K562 (cell line): ENCODE measurements at regions not wholly inside any gene's neighbourhood (a gene's known extent, or its start where the extent isn't known, plus 50 kb on each side); places are given as distances from the start of the nearest gene placed in this dataset.

Source experiments
- ATAC-seq: fragments of 200-7000 bp; cut with Tn5 transposase; 3 replicates; pipeline ENCODE4 v1.9.1; 2020; ENCODE audit warnings: moderate library complexity
- BruUV-seq: library from RNA; stranded (reverse); fragments of 400-500 nt; replicated peaks from 2 replicates; lab custom pipeline; 2021; lab: Mats Ljungman, UMichigan
- CTCF ChIA-PET: fragments of 300-600 bp; formaldehyde crosslinking; extraction: SDS; loops from one replicate; lab custom pipeline; 2021; ENCODE audit warnings: low intra/inter-chr PET ratio; lab: Yijun Ruan, JAX
- POLR2A ChIA-PET: fragments of 300-600, 350-650 bp; sonication (Branson Sonifier 250); formaldehyde crosslinking; extraction: SDS; loops from one replicate; lab custom pipeline; 2021; ENCODE audit warnings: antibody characterized with exemption, inconsistent platforms; lab: Yijun Ruan, JAX
- DNase-seq, 4 experiments: peaks; one replicate each; pipeline versions ENCODE4 v3.0.0 to v3.0.0-alpha.2; 2011 to 2018; ENCODE audit warnings: low spot score in 3 of 4, mixed read lengths in 3 of 4; ENCODE audit errors: extremely low read depth in 1 of 4
- FAIRE-seq: peaks from 2 replicates; lab custom pipeline; 2011; peaks lifted over from hg19 to GRCh38; lab: Jason Lieb, UNC
- H2AFZ ChIP-seq: 2 replicates; pipeline ENCODE4 v1.6.0; 2011; ENCODE audit warnings: low read depth, low read length, control low read depth, inconsistent platforms
- H3K27ac ChIP-seq: fragments of 200-600 bp; 3 replicates; pipeline ENCODE4 v1.8.0; 2011; ENCODE audit warnings: low read depth, mild to moderate bottlenecking, control low read depth, inconsistent platforms, low read length, moderate library complexity, mixed read lengths; ENCODE audit errors: extremely low read depth
- H3K27me3 ChIP-seq, 2 experiments: fragments of 300-600 bp in 1 of 2; 2 replicates in 1 of 2; 3 replicates in 1 of 2; pipeline versions ENCODE4 v1.6.0 to v1.8.0; 2011; ENCODE audit warnings: inconsistent platforms in 2 of 2, low read length in 2 of 2, mild to moderate bottlenecking in 1 of 2, mixed read lengths in 1 of 2, moderate library complexity in 1 of 2; ENCODE audit not compliant: control insufficient read depth in 2 of 2, insufficient read depth in 2 of 2
- H3K36me3 ChIP-seq: fragments of 300-600 bp; 3 replicates; pipeline ENCODE4 v1.8.0; 2011; ENCODE audit warnings: mild to moderate bottlenecking, low read length, inconsistent platforms; ENCODE audit not compliant: control insufficient read depth, insufficient read depth
- H3K4me1 ChIP-seq, 2 experiments: fragments of 200-600 bp in 1 of 2; replicated peaks in 1 of 2; 2 replicates in 1 of 2; 3 replicates in 1 of 2; pipeline versions ENCODE4 v1.5.1 to v1.8.0; 2011; ENCODE audit warnings: inconsistent platforms in 2 of 2, low read length in 2 of 2, mild to moderate bottlenecking in 1 of 2, mixed read lengths in 1 of 2, moderate library complexity in 1 of 2; ENCODE audit not compliant: control insufficient read depth in 2 of 2, insufficient read depth in 2 of 2
- H3K4me2 ChIP-seq: 2 replicates; pipeline ENCODE4 v1.6.1; 2011; ENCODE audit warnings: low read length, control low read depth, inconsistent platforms, mixed read lengths; ENCODE audit not compliant: insufficient read depth
- H3K4me3 ChIP-seq: fragments of 200-600 bp; sonication (generic), shearing (Covaris generic); 2 replicates; pipeline ENCODE4 v1.5.1; 2016; ENCODE audit warnings: control low read depth, inconsistent platforms
- H3K79me2 ChIP-seq: fragments of 200-600 bp; 3 replicates; pipeline ENCODE4 v1.8.0; 2011; ENCODE audit warnings: low read length, inconsistent platforms; ENCODE audit not compliant: control insufficient read depth, insufficient read depth
- H3K9ac ChIP-seq, 2 experiments: 2 replicates each; pipeline versions ENCODE4 v1.6.0 to v1.6.1; 2011; ENCODE audit warnings: low read depth in 2 of 2, low read length in 2 of 2, control low read depth in 1 of 2, inconsistent platforms in 1 of 2, mild to moderate bottlenecking in 1 of 2, mixed read lengths in 1 of 2; ENCODE audit not compliant: insufficient read depth in 1 of 2
- H3K9me1 ChIP-seq: one replicate; pipeline ENCODE4 v1.6.0; 2011; ENCODE audit warnings: inconsistent platforms, mild to moderate bottlenecking, low read length, moderate library complexity; ENCODE audit not compliant: control insufficient read depth, insufficient read depth
- H3K9me3 ChIP-seq: replicated peaks from 2 replicates; pipeline ENCODE4 v1.5.1; 2011; ENCODE audit warnings: low read depth, low read length, inconsistent platforms; ENCODE audit not compliant: control insufficient read depth, insufficient read depth
- H4K20me1 ChIP-seq: replicated peaks from 2 replicates; pipeline ENCODE4 v1.6.1; 2011; ENCODE audit warnings: low read length, inconsistent platforms, mixed read lengths; ENCODE audit not compliant: control insufficient read depth, insufficient read depth
- HDAC2 ChIP-seq: fragments of 450-650 bp; IDR thresholded peaks from 2 replicates; pipeline ENCODE4 v1.6.1; 2016; ENCODE audit warnings: mild to moderate bottlenecking
- MAX ChIP-seq: sonication (generic); formaldehyde crosslinking; IDR thresholded peaks from 2 replicates; pipeline ENCODE4 v1.9.0; 2022; ENCODE audit warnings: mild to moderate bottlenecking, missing genetic modification reagents
- MEF2D ChIP-seq: conservative IDR thresholded peaks from 2 replicates; pipeline ENCODE4 v1.6.1; 2016; ENCODE audit warnings: low read depth, missing genetic modification characterization, missing compliant biosample characterization
- MTA2 ChIP-seq: fragments of 450-650 bp; IDR thresholded peaks from 2 replicates; pipeline ENCODE4 v1.6.1; 2016; ENCODE audit warnings: low read depth
- MTA3 ChIP-seq: fragments of 450-650 bp; formaldehyde crosslinking; IDR thresholded peaks from 2 replicates; pipeline ENCODE4 v1.6.1; 2017; ENCODE audit warnings: mild to moderate bottlenecking, borderline replicate concordance
- PKNOX1 ChIP-seq: fragments of 450-650 bp; IDR thresholded peaks from 2 replicates; pipeline ENCODE4 v1.6.1; 2016
- SP1 ChIP-seq: sonication (generic); formaldehyde crosslinking; IDR thresholded peaks from 2 replicates; pipeline ENCODE4 v1.8.1; 2022; ENCODE audit warnings: mild to moderate bottlenecking, missing genetic modification reagents
- TEAD2 ChIP-seq: fragments of 450-650 bp; IDR thresholded peaks from 2 replicates; pipeline ENCODE4 v1.6.1; 2016; ENCODE audit warnings: missing genetic modification characterization, control low read depth, missing compliant biosample characterization
- THAP12 ChIP-seq: fragments of 250-450 bp; sonication (Bioruptor Pico); IDR thresholded peaks from 2 replicates; pipeline ENCODE4 v1.9.0; 2021; ENCODE audit warnings: mild to moderate bottlenecking, inconsistent platforms
- ZC3H11A ChIP-seq: IDR thresholded peaks from 2 replicates; pipeline ENCODE4 v1.6.1; 2012; ENCODE audit warnings: low read depth, low read length, improper control_type of control experiment
- ZNF184 ChIP-seq: sonication (generic); formaldehyde crosslinking; IDR thresholded peaks from 2 replicates; pipeline ENCODE4 v1.5.0; 2020; ENCODE audit warnings: missing genetic modification reagents
- ZNF277 ChIP-seq: fragments of 250-450 bp; sonication (Bioruptor Pico); IDR thresholded peaks from 2 replicates; pipeline ENCODE4 v1.8.0; 2022; ENCODE audit warnings: inconsistent platforms, mild to moderate bottlenecking, moderate library complexity, borderline replicate concordance
- ZNF76 ChIP-seq: fragments of 250-450 bp; sonication (Bioruptor Pico); IDR thresholded peaks from 2 replicates; pipeline ENCODE4 v1.4.0; 2020; ENCODE audit warnings: mild to moderate bottlenecking, moderate library complexity, borderline replicate concordance
- WGBS: fragments of 100-300 bp; shearing (Covaris generic); methylation state at CpG from one replicate; pipeline ENCODE4 v1.1.6; 2016; ENCODE audit warnings: low coverage, mixed read lengths; ENCODE audit not compliant: insufficient coverage; ENCODE audit errors: missing lambda C conversion rate; 5-methylcytosine and 5-hydroxymethylcytosine counted together
- in situ Hi-C: fragments of 300-500 bp; cut with MboI; formaldehyde crosslinking; loops from 4 replicates; pipeline ENCODE4 v1.15.0; 2018; ENCODE audit warnings: inconsistent platforms, mixed read lengths
- intact Hi-C: fragments of 100-400 bp; cut with micrococcal nuclease; formaldehyde crosslinking; loops from 2 replicates; pipeline ENCODE4 v1.14.2; 2022
- TF ChIP-seq, protein P1 (sequence below): fragments of 150-350 bp; conservative IDR thresholded peaks from 2 replicates; pipeline ENCODE4 v1.6.1; 2014; ENCODE audit warnings: low read length
- TF ChIP-seq, protein P2 (sequence below): fragments of 450-650 bp; conservative IDR thresholded peaks from 2 replicates; pipeline ENCODE4 v1.6.1; 2016; ENCODE audit warnings: missing genetic modification characterization, low read depth, mild to moderate bottlenecking, control low read depth, missing compliant biosample characterization

- H3K9ac ChIP-seq: no peak overlapping the region
- intact Hi-C loops: no loop called here
- H3K4me1 ChIP-seq: no peaks in the 10 kb centered on the region
- no peaks in the 10 kb centered on the region for H3K27me3 ChIP-seq
- H3K4me2 ChIP-seq: no peak overlapping the region
- ATAC-seq (no peak), DNase-seq (no peak), FAIRE-seq (no peak)
- ChIA-PET POLR2A (interaction anchor here (0.6 kb wide), 1 partner anchor 35 kb away, joined by 3 read pairs; no protein-coding TSS in a partner anchor), CTCF (no interaction called here)
- 0% methylated on average over 1 of the region's 1 CpG for WGBS
- H3K27ac ChIP-seq: no peak overlapping the region
- H3K9me3 ChIP-seq: no peaks in the 10 kb centered on the region
- H2AFZ ChIP-seq: no peak overlapping the region
- H3K36me3 ChIP-seq: no peaks in the 10 kb centered on the region
- H4K20me1 ChIP-seq: no peaks in the 10 kb centered on the region
- in situ Hi-C loops: no loop called here
- no peaks in the 10 kb centered on the region for H3K9me1 ChIP-seq
- no peaks in the 10 kb centered on the region for H3K79me2 ChIP-seq
- no TSS peak for BruUV-seq
- H3K4me3 ChIP-seq: no peak overlapping the region
- TF ChIP-seq ZNF76 (CRISPR knock-in tag): no peak
- TF ChIP-seq SP1 (CRISPR knock-in tag): no peak
- TF ChIP-seq MEF2D: no peak
- no peak for TF ChIP-seq THAP12
- TF ChIP-seq ZNF184 (CRISPR knock-in tag): no peak
- TF ChIP-seq, protein P1, sequence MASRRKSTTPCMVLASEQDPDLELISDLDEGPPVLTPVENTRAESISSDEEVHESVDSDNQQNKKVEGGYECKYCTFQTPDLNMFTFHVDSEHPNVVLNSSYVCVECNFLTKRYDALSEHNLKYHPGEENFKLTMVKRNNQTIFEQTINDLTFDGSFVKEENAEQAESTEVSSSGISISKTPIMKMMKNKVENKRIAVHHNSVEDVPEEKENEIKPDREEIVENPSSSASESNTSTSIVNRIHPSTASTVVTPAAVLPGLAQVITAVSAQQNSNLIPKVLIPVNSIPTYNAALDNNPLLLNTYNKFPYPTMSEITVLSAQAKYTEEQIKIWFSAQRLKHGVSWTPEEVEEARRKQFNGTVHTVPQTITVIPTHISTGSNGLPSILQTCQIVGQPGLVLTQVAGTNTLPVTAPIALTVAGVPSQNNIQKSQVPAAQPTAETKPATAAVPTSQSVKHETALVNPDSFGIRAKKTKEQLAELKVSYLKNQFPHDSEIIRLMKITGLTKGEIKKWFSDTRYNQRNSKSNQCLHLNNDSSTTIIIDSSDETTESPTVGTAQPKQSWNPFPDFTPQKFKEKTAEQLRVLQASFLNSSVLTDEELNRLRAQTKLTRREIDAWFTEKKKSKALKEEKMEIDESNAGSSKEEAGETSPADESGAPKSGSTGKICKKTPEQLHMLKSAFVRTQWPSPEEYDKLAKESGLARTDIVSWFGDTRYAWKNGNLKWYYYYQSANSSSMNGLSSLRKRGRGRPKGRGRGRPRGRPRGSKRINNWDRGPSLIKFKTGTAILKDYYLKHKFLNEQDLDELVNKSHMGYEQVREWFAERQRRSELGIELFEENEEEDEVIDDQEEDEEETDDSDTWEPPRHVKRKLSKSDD: no peak
- no peak for TF ChIP-seq MAX (CRISPR knock-in tag)
- TF ChIP-seq MTA2: no peak
- TF ChIP-seq, protein P2, sequence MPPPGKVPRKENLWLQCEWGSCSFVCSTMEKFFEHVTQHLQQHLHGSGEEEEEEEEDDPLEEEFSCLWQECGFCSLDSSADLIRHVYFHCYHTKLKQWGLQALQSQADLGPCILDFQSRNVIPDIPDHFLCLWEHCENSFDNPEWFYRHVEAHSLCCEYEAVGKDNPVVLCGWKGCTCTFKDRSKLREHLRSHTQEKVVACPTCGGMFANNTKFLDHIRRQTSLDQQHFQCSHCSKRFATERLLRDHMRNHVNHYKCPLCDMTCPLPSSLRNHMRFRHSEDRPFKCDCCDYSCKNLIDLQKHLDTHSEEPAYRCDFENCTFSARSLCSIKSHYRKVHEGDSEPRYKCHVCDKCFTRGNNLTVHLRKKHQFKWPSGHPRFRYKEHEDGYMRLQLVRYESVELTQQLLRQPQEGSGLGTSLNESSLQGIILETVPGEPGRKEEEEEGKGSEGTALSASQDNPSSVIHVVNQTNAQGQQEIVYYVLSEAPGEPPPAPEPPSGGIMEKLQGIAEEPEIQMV (tag): no peak
- TF ChIP-seq ZNF277 (CRISPR knock-in tag): no peak
- TF ChIP-seq HDAC2: no peak
- TF ChIP-seq PKNOX1: no peak
- TF ChIP-seq ZC3H11A: no peak
- no peak for TF ChIP-seq MTA3
- TF ChIP-seq TEAD2 (tag): no peak
Measured at GRCh38 chr1:99429754-99430153, 165.5 kb downstream of the PLPPR4 start.
